Right ventricle myocardium inferior (tissue), 1 donor: ENCODE measurements at regions not wholly inside any gene's neighbourhood (a gene's known extent, or its start where the extent isn't known, plus 50 kb on each side); places are given as distances from the start of the nearest gene placed in this dataset.
"Not testable (repeated sequence)": the region's sequence is repeated elsewhere in the genome, so short reads cannot be mapped to it uniquely, and the experiment has no call there.

Experiments
- ATAC-seq: fragments of 200-7000 bp; cut with Tn5 transposase; one replicate; pipeline ENCODE4 v1.9.1; 2020; ENCODE audit warnings: mild to moderate bottlenecking, moderate library complexity
- DNase-seq: peaks from one replicate; pipeline ENCODE4 v3.0.0; 2021; ENCODE audit errors: missing footprints
- intact Hi-C: fragments of 100-400 bp; cut with DNase I; formaldehyde crosslinking; loops from one replicate; pipeline ENCODE4 v1.11.0; 2022
- donor health status: DM: no; HTN: yes; CAD: no; lungs with severe emphysema.

DNA sequence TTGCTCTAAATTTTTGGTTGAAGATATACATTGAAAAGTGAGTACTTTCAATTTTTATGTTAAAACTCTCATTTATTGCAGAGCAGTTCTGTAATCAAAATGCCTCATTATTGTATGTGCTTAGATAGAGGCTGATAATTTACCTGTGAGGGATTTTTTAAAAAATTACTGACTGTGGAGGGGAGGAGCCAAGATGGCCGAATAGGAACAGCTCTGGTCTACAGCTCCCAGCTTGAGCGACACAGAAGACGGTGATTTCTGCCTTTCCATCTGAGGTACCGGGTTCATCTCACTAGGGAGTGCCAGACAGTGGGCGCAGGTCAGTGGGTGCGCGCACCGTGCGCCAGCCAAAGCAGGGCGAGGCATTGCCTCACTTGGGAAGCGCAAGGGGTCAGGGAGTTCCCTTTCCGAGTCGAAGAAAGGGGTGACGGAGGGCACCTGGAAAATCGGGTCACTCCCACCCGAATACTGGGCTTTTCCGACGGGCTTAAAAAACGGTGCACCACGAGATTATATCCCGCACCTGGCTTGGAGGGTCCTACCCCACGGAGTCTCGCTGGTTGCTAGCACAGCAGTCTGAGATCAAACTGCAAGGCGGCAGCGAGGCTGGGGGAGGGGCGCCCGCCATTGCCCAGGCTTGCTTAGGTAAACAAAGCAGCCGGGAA, 89.4 kb downstream of the DDX11 start:
- DNase-seq, intact Hi-C loops, ATAC-seq: not testable (repeated sequence)

DNA sequence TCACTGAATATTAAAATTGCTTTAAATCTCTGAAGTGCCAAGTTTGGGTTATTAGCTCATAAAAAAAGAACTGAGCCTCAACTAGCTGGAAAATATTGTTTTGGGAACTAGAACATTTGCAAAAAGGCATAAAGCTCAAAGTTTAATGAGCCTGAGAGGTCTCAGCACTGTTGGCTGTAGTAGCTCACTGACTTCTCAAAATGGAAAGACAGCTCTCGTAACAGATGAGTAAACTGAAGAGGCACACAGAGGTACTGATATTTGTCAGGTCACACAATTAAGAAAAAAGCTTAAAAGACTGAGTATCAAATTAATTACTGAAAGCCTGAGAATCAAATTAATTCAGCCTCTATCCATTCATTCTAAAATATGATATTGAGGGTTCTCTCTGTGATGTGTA, 100.6 kb downstream of the DDX11 start:
- ATAC-seq, intact Hi-C loops, DNase-seq: not testable (repeated sequence)

- DNase-seq, intact Hi-C loops, ATAC-seq: not testable (repeated sequence)
Measured at GRCh38 chr12:31177514-31177913, 103.9 kb downstream of the DDX11 start.

- DNase-seq, ATAC-seq, intact Hi-C loops: not testable (repeated sequence)
Measured at GRCh38 chr12:31178875-31179274, 105.2 kb downstream of the DDX11 start.

- intact Hi-C loops, DNase-seq, ATAC-seq: not testable (repeated sequence)
Measured at GRCh38 chr12:31179627-31180237, 106.1 kb downstream of the DDX11 start.

GRCh38 chr12:31182571-31182970, 108.9 kb downstream of the DDX11 start:
- intact Hi-C loops, DNase-seq, ATAC-seq: not testable (repeated sequence)

DNA sequence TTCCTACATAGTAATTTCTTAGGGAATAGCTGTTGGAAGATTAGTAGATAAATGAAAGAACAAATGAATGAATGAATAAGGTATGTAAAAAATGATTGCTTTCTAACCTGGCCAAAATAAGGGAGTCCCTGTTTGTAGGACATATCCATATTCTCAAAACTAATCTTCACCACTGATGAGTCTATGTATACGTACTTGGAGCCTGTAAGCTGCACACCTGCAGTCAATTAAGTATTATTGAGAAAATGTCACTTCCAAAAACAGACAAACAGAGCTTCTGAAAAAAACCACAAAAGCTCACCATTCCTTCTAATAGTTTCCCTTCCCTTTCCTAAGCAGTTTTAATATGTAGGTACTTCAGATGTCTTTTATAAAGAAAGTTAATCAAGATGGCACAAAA, 109.4 kb downstream of the DDX11 start:
- ATAC-seq, DNase-seq, intact Hi-C loops: not testable (repeated sequence)

GRCh38 chr12:31183899-31184298, 110.2 kb downstream of the DDX11 start:
- intact Hi-C loops, DNase-seq, ATAC-seq: not testable (repeated sequence)

DNA sequence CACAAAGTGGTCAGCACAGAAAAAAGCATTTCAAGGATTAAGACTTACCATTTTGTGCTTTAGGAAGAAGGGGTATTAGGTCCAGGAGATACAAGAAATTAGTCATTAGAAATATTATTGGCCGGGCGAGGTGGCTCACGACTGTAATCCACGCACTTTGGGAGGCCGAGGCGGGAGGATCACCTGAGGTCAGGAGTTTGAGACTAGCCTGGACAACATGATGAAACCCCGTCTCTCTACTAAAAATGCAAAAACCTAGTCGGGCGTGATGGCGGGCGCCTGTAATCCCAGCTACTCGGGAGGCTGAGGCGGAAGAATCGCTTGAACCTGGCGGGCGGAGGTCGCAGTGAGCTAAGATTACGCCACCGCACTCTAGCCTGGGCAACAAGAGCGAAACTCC, 111.0 kb downstream of the DDX11 start:
- intact Hi-C loops, ATAC-seq, DNase-seq: not testable (repeated sequence)

DNA sequence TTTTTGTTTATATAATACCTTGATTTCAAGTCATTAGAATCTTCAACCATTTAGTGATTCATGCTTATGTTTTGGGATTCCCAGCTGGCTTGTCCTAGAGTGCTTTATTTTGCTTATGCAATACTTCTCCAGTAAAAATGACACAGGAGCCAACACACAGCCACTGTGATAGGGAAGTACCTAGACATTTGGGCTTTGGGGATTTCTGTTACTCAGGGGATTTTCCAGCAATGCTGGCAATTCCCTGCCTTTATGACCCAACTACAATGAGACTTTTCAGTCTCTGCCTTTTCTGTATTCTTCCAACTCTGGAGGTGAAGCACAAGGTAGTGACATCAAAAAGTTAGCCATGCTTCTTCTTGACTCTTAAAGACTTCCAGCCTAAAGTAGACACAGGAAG, 119.0 kb downstream of the DDX11 start:
- DNase-seq, intact Hi-C loops, ATAC-seq: not testable (repeated sequence)

- ATAC-seq, DNase-seq, intact Hi-C loops: not testable (repeated sequence)
Measured at GRCh38 chr12:31195620-31196019, 122.0 kb downstream of the DDX11 start.

DNA sequence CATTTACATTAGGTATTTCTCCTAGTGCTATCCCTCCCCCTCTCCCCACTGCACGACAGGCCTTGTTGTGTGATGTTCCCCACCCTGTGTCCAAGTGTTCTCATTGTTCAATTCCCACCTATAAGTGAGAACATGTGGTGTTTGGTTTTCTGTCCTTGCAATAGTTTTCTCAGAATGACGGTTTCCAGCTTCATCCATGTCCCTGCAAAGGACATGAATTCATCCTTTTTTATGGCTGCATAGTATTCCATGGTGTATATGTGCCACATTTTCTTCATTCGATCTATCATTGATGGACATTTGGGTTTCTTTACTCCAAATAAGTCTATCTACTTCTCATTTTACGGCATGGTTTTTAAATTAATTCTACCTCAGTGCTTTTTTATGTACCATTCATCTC, 125.8 kb downstream of the DDX11 start:
- ATAC-seq, DNase-seq, intact Hi-C loops: not testable (repeated sequence)

GRCh38 chr12:31201382-31201781, 124.6 kb downstream of the SINHCAF start:
- DNase-seq (no peak), ATAC-seq (peak; percentile 55)
- intact Hi-C loops = no loop called here

DNA sequence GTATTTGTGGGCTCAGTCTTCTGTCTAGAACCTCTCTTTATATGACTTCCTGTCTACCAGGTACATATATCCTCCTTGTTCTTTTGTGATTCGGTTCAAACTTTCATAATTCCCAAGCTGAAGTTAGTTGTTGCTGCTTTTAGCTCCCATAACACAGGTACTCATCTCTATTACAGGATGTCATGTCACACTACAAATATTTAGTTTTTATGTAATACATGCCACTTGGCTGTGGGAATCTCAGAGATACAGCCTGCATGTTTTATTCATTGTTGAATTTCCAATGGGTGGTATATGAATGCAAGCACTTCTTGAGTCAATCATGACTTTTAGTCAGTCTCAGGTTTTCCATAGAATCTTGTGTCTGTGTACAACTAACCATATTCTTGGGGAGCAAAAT, 122.7 kb downstream of the SINHCAF start:
- DNase-seq = no peak
- no peak for ATAC-seq
- intact Hi-C loops = no loop called here

- intact Hi-C loops = no loop called here
- DNase-seq (no peak), ATAC-seq (peak; percentile 35)
Measured at GRCh38 chr12:31205054-31205453, 120.9 kb downstream of the SINHCAF start.

DNA sequence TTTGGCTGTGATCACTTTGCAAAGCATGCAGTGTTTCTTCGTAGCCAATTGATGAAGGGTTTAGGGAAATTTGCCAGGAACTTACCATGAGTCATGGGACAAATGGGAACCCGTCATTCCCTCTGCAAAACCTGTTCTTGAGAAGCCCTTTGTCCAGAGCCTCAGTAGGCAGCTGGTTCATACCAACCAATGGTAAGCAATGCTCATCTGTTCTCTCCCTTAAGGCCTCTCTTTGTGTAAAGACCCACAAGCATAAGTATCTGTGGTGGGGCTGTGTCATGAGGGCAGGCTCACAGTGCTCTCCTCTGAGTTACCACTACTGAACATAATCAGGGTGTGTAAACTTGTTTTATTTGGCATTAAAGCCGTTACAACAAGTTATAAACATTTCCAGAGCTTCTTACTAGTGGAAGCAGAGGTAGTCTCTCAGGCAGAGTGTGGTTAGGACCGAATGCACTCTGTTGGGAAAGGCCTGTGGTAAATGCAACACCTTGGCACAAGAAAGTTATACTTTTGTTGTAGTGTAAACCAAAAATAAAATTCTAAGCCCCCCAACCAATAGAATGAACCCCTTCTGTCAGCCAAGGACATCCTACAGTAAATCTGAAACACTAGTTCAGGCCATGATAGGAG, 119.8 kb downstream of the SINHCAF start:
- DNase-seq (no peak), ATAC-seq (peak; percentile 80)
- intact Hi-C loops = no loop called here

GRCh38 chr12:31207799-31208465, 118.0 kb downstream of the SINHCAF start:
- DNase-seq (no peak), ATAC-seq (no peak)
- intact Hi-C loops = no loop called here

- ATAC-seq = no peak
- intact Hi-C loops = no loop called here
- no peak for DNase-seq
Measured at GRCh38 chr12:31210104-31210503, 115.8 kb downstream of the SINHCAF start.

- DNase-seq (no peak), ATAC-seq (no peak)
- intact Hi-C loops = no loop called here
Measured at GRCh38 chr12:31210541-31210940, 115.4 kb downstream of the SINHCAF start.
